Stimulated activated CD4-positive, alpha-beta T cell treated with anti-CD3 and anti-CD28 coated beads, Interleukin-4, amount 100 ng/mL, for 24 hours (primary cell): ENCODE measurements at regions not wholly inside any gene's neighbourhood (a gene's known extent, or its start where the extent isn't known, plus 50 kb on each side); places are given as distances from the start of the nearest gene placed in this dataset.

Experiments used
- DNase-seq: peaks from one replicate; pipeline ENCODE4 v3.0.0-alpha.2; 2020

GRCh38 chr11:71201936-71202597 lies 50.3 kb downstream of the SHANK2 start:
- DNase-seq, result no peak

- DNase-seq, result no peak
These were observed 51.1 kb downstream of the SHANK2 start for GRCh38 chr11:71201231-71201630.

GRCh38 chr11:71200761-71201160 lies 51.6 kb downstream of the SHANK2 start:
- DNase-seq, result no peak

- no peak for DNase-seq
These were observed 52.1 kb downstream of the SHANK2 start for GRCh38 chr11:71200172-71200716.

GRCh38 chr11:71199226-71199820 lies 53.1 kb downstream of the SHANK2 start:
- DNase-seq, result no peak

GRCh38 chr11:71198823-71199165 lies 53.6 kb downstream of the SHANK2 start:
- no peak for DNase-seq

- DNase-seq, result no peak
These were observed 54.1 kb downstream of the SHANK2 start for GRCh38 chr11:71198141-71198822.

- DNase-seq, result no peak
These were observed 55.3 kb downstream of the SHANK2 start for GRCh38 chr11:71197096-71197495.

GRCh38 chr11:71194710-71195109 lies 57.7 kb downstream of the SHANK2 start:
- no peak for DNase-seq

- no peak for DNase-seq
These were observed 58.9 kb downstream of the SHANK2 start for GRCh38 chr11:71193431-71193830.

- DNase-seq, result no peak
These were observed 59.7 kb downstream of the SHANK2 start for GRCh38 chr11:71192629-71193028.

GRCh38 chr11:71191201-71191600 lies 61.2 kb downstream of the SHANK2 start:
- no peak for DNase-seq

GRCh38 chr11:71190551-71190950 lies 61.8 kb downstream of the SHANK2 start:
- no peak for DNase-seq

- no peak for DNase-seq
These were observed 62.5 kb downstream of the SHANK2 start for GRCh38 chr11:71189768-71190315.

- no peak for DNase-seq
These were observed 63.2 kb downstream of the SHANK2 start for GRCh38 chr11:71188886-71189767.

- no peak for DNase-seq
These were observed 64.3 kb downstream of the SHANK2 start for GRCh38 chr11:71188073-71188472.

GRCh38 chr11:71186806-71187205 lies 65.6 kb downstream of the SHANK2 start:
- DNase-seq, result no peak

- DNase-seq, result no peak
These were observed 67.0 kb downstream of the SHANK2 start for GRCh38 chr11:71185411-71185810.

GRCh38 chr11:71184421-71185210 lies 67.8 kb downstream of the SHANK2 start:
- no peak for DNase-seq

GRCh38 chr11:71183878-71184277 lies 68.5 kb downstream of the SHANK2 start:
- DNase-seq, result no peak

GRCh38 chr11:71182791-71183677 lies 69.3 kb downstream of the SHANK2 start:
- no peak for DNase-seq
